ENCODE measurements at regions not wholly inside any gene's neighbourhood (a gene's known extent, or its start where the extent isn't known, plus 50 kb on each side); places are given as distances from the start of the nearest gene placed in this dataset.

- POLR2A ChIA-PET, result no interaction called here
- H3K36me3 Mint-ChIP-seq (ENCODE audit: low read depth), result no peaks in the 10 kb centered on the region
- no peaks in the 10 kb centered on the region for H3K9me3 Mint-ChIP-seq (ENCODE audit: low read depth)
- H3K4me1 Mint-ChIP-seq, result no peaks in the 10 kb centered on the region
- intact Hi-C loops (cut with DNase I, micrococcal nuclease), result no loop called here
- no peak overlapping the region for H3K4me3 Mint-ChIP-seq
- ATAC-seq, result no peak
- peaks cover 22% of the 10 kb centered on the region for H3K27me3 Mint-ChIP-seq
- no peak for DNase-seq
- H3K27ac Mint-ChIP-seq, result no peak overlapping the region
- CTCF ChIA-PET, result interaction anchor here (0.7 kb wide), 1 partner anchor 101 kb away, joined by 3 read pairs; no protein-coding TSS in a partner anchor
These were observed 56.0 kb upstream of the CTXND1 start for GRCh38 chr15:80308002-80308401.

GRCh38 chr15:80309769-80310384 lies 57.9 kb upstream of the CTXND1 start:
- POLR2A ChIA-PET, result no interaction called here
- intact Hi-C loops (cut with DNase I, micrococcal nuclease), result no loop called here
- no peaks in the 10 kb centered on the region for H3K36me3 Mint-ChIP-seq (ENCODE audit: low read depth)
- no peak overlapping the region for H3K4me3 Mint-ChIP-seq
- H3K9me3 Mint-ChIP-seq (ENCODE audit: low read depth), result no peaks in the 10 kb centered on the region
- H3K4me1 Mint-ChIP-seq, result no peaks in the 10 kb centered on the region
- no peak overlapping the region for H3K27ac Mint-ChIP-seq
- DNase-seq (no peak), ATAC-seq (no peak)
- CTCF ChIA-PET, result interaction anchor here (0.6 to 0.7 kb wide), 5 partner anchors 9 to 928 kb away, joined by 3 to 5 read pairs (median 3); no protein-coding TSS in a partner anchor
- peaks cover 24% of the 10 kb centered on the region for H3K27me3 Mint-ChIP-seq

DNA sequence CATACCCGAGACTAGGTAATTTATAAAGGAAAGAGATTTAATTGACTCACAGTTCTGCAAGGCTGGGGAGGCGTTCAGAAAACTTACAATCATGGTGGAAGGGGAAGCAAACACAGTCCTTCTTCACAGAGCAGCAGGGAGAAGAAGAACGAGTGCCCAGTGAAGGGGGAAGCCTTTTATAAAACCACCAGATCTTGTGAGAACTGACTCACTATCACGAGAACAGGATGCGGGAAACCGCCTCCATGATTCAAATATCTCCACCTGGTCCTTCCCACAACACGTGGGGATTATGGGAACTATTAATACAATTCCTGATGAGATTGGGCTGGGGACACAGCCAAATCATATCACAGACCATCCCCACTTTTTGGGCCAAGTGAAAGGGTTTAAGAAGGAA lies 58.8 kb upstream of the CTXND1 start:
- DNase-seq (no peak), ATAC-seq (no peak)
- H3K9me3 Mint-ChIP-seq (ENCODE audit: low read depth), result no peaks in the 10 kb centered on the region
- H3K4me3 Mint-ChIP-seq, result no peak overlapping the region
- intact Hi-C loops (cut with DNase I, micrococcal nuclease), result no loop called here
- CTCF ChIA-PET, result no interaction called here
- H3K27me3 Mint-ChIP-seq, result peaks cover 31% of the 10 kb centered on the region
- no peaks in the 10 kb centered on the region for H3K36me3 Mint-ChIP-seq (ENCODE audit: low read depth)
- no peaks in the 10 kb centered on the region for H3K4me1 Mint-ChIP-seq
- H3K27ac Mint-ChIP-seq, result no peak overlapping the region
- POLR2A ChIA-PET, result no interaction called here

- ChIA-PET POLR2A (no interaction called here), CTCF (interaction anchor here (0.7 kb wide), 1 partner anchor 203 kb away, joined by 3 read pairs; no protein-coding TSS in a partner anchor)
- H3K36me3 Mint-ChIP-seq (ENCODE audit: low read depth), result no peaks in the 10 kb centered on the region
- DNase-seq (no peak), ATAC-seq (no peak)
- intact Hi-C loops (cut with DNase I, micrococcal nuclease), result no loop called here
- H3K4me3 Mint-ChIP-seq, result no peak overlapping the region
- no peaks in the 10 kb centered on the region for H3K9me3 Mint-ChIP-seq (ENCODE audit: low read depth)
- H3K27me3 Mint-ChIP-seq, result peaks cover 24% of the 10 kb centered on the region
- no peaks in the 10 kb centered on the region for H3K4me1 Mint-ChIP-seq
- H3K27ac Mint-ChIP-seq, result no peak overlapping the region
These were observed 63.4 kb upstream of the CTXND1 start for GRCh38 chr15:80315289-80315987.

GRCh38 chr15:80317389-80318182 lies 65.6 kb upstream of the CTXND1 start:
- ATAC-seq, result no peak
- POLR2A ChIA-PET, result no interaction called here
- Mint-ChIP-seq H3K4me1 (no peaks in the 10 kb centered on the region), H3K27ac (no peak overlapping the region), H3K9me3 (ENCODE audit: low read depth) (no peaks in the 10 kb centered on the region), H3K4me3 (no peak overlapping the region), H3K36me3 (ENCODE audit: low read depth) (no peaks in the 10 kb centered on the region), H3K27me3 (peaks cover 25% of the 10 kb centered on the region)
- CTCF ChIA-PET, result no interaction called here
- intact Hi-C loops (cut with DNase I, micrococcal nuclease), result no loop called here
- DNase-seq, result peak; percentile 24

GRCh38 chr15:80321853-80322252 lies 69.8 kb upstream of the CTXND1 start:
- ChIA-PET CTCF (interaction anchor here (1.0 kb wide), 1 partner anchor 13 kb away, joined by 3 read pairs; no protein-coding TSS in a partner anchor), POLR2A (no interaction called here)
- Mint-ChIP-seq H3K9me3 (ENCODE audit: low read depth) (no peaks in the 10 kb centered on the region), H3K4me3 (no peak overlapping the region), H3K36me3 (ENCODE audit: low read depth) (no peaks in the 10 kb centered on the region), H3K4me1 (no peaks in the 10 kb centered on the region), H3K27ac (no peak overlapping the region), H3K27me3 (peaks cover 14% of the 10 kb centered on the region)
- intact Hi-C loops (cut with DNase I, micrococcal nuclease), result no loop called here
- DNase-seq (no peak), ATAC-seq (no peak)

DNA sequence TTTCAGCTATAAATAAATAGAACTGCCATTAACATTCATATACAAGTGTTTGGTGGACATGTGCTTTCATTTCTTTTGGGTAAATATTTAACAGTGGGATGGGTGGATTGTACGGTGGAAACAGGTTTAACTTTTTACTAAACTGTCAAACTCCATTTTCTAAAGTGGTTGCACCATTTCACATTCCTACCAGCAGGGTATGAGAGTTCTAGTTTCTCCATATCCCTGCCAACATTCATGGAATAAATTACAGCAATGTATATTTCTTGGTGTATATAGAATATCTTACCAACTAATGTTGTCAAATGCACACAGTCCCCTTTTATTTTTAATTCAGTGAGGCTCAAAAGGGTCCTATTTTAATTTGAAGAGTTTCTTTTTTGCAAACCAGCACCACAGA lies 71.3 kb upstream of the CTXND1 start:
- Mint-ChIP-seq H3K27me3 (peaks cover 15% of the 10 kb centered on the region), H3K4me1 (no peaks in the 10 kb centered on the region), H3K36me3 (ENCODE audit: low read depth) (no peaks in the 10 kb centered on the region), H3K9me3 (ENCODE audit: low read depth) (no peaks in the 10 kb centered on the region), H3K27ac (no peak overlapping the region), H3K4me3 (no peak overlapping the region)
- intact Hi-C loops (cut with DNase I, micrococcal nuclease), result no loop called here
- no peak for ATAC-seq
- no peak for DNase-seq
- ChIA-PET POLR2A (no interaction called here), CTCF (interaction anchor here (0.6 kb wide), 1 partner anchor 11 kb away, joined by 3 read pairs; no protein-coding TSS in a partner anchor)

- H3K27me3 Mint-ChIP-seq, result peaks cover 12% of the 10 kb centered on the region
- no peak overlapping the region for H3K27ac Mint-ChIP-seq
- ChIA-PET CTCF (no interaction called here), POLR2A (no interaction called here)
- H3K9me3 Mint-ChIP-seq (ENCODE audit: low read depth), result no peaks in the 10 kb centered on the region
- intact Hi-C loops (cut with DNase I, micrococcal nuclease), result no loop called here
- no peaks in the 10 kb centered on the region for H3K4me1 Mint-ChIP-seq
- DNase-seq, result no peak
- H3K4me3 Mint-ChIP-seq, result no peak overlapping the region
- no peaks in the 10 kb centered on the region for H3K36me3 Mint-ChIP-seq (ENCODE audit: low read depth)
- ATAC-seq, result no peak
These were observed 72.6 kb upstream of the CTXND1 start for GRCh38 chr15:80324545-80325080.

DNA sequence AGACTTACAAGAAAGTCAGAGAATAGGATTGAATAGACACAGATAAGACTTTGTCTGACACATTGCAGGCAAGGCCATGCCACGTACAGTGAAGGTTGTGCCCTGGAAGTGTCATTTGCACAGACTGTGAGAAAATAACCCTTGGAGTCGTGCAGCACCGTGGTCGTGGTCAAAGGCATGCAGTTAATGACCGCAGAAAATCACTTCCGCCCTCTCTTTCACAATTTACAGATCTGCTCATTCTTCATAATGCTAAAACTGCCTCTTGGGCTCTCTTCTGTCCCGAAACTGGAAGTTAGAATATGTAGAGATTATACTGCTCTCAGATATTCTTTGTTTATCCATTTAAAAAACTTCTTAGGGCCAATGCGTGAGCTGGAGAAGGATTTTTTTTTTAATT lies 73.2 kb upstream of the CTXND1 start:
- no peak for DNase-seq
- no peak for ATAC-seq
- intact Hi-C loops (cut with DNase I, micrococcal nuclease), result no loop called here
- H3K4me1 Mint-ChIP-seq, result no peaks in the 10 kb centered on the region
- H3K4me3 Mint-ChIP-seq, result no peak overlapping the region
- ChIA-PET CTCF (interaction anchor here (1.2 kb wide), 1 partner anchor 15 kb away, joined by 3 read pairs; no protein-coding TSS in a partner anchor), POLR2A (no interaction called here)
- H3K9me3 Mint-ChIP-seq (ENCODE audit: low read depth), result no peaks in the 10 kb centered on the region
- H3K36me3 Mint-ChIP-seq (ENCODE audit: low read depth), result no peaks in the 10 kb centered on the region
- no peak overlapping the region for H3K27ac Mint-ChIP-seq
- peaks cover 10% of the 10 kb centered on the region for H3K27me3 Mint-ChIP-seq

DNA sequence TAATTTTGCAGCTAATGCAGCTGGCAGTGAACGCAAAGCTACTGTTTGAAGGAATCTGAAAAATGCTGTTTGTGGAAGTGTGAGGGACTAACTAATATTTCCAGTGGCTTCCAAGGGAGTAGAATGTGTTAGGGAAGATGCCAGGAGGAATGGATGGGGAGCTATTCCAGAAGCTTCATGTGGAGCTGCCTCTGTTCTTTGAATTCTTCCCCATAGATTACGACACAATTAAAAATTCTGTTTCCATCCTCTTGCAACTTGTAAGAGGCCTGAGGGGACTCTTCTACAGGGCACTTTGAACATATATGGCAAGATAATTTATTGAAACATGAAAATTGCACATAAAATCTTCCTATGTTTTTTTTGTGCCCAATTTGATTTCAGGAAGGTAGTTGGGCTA lies 74.3 kb upstream of the CTXND1 start:
- DNase-seq (no peak), ATAC-seq (no peak)
- Mint-ChIP-seq H3K4me3 (no peak overlapping the region), H3K27me3 (peaks cover 6% of the 10 kb centered on the region), H3K36me3 (ENCODE audit: low read depth) (no peaks in the 10 kb centered on the region), H3K9me3 (ENCODE audit: low read depth) (no peaks in the 10 kb centered on the region), H3K4me1 (no peaks in the 10 kb centered on the region), H3K27ac (no peak overlapping the region)
- ChIA-PET CTCF (interaction anchor here (1.2 kb wide), 1 partner anchor 16 kb away, joined by 3 read pairs; no protein-coding TSS in a partner anchor), POLR2A (no interaction called here)
- intact Hi-C loops (cut with DNase I, micrococcal nuclease), result no loop called here

DNA sequence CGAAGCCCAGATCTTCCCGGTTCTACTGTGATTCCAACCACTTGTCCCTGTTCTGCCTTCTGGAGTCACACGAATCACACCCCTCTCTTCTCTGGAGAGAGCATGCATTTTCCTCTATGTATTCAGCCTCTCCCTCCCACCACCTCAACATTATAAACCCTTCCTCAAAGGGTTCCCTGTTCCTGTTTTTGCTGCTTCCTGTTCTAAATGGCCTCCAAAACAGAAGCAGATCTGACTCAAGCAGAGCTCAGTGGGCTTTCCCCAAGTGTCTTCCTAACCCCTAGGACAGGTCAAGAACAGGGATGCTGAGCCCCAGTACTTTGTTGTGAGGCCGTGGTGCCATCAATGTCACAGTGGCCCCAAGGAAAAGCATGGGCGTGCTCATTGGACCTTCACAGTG lies 75.7 kb upstream of the ARNT2 start:
- intact Hi-C loops (cut with DNase I, micrococcal nuclease), result no loop called here
- H3K27ac Mint-ChIP-seq, result no peak overlapping the region
- ATAC-seq (no peak), DNase-seq (no peak)
- ChIA-PET POLR2A (no interaction called here), CTCF (no interaction called here)
- no peaks in the 10 kb centered on the region for H3K4me1 Mint-ChIP-seq
- no peaks in the 10 kb centered on the region for H3K9me3 Mint-ChIP-seq (ENCODE audit: low read depth)
- no peak overlapping the region for H3K4me3 Mint-ChIP-seq
- no peaks in the 10 kb centered on the region for H3K36me3 Mint-ChIP-seq (ENCODE audit: low read depth)
- H3K27me3 Mint-ChIP-seq, result peaks cover 8% of the 10 kb centered on the region

Data from activated CD4-positive, alpha-beta T cell treated with anti-CD3 and anti-CD28 coated beads for 36 hours (primary cell).